T1000 (cell line): ENCODE measurements at regions not wholly inside any gene's neighbourhood (a gene's known extent, or its start where the extent isn't known, plus 50 kb on each side); places are given as distances from the start of the nearest gene placed in this dataset.
"Not testable (repeated sequence)": the region's sequence is repeated elsewhere in the genome, so short reads cannot be mapped to it uniquely, and the experiment has no call there.

Experiments used
- DNase-seq: peaks from one replicate; lab custom pipeline; 2025; ENCODE audit warnings: mixed read lengths; lab: John Stamatoyannopoulos, UW

DNA sequence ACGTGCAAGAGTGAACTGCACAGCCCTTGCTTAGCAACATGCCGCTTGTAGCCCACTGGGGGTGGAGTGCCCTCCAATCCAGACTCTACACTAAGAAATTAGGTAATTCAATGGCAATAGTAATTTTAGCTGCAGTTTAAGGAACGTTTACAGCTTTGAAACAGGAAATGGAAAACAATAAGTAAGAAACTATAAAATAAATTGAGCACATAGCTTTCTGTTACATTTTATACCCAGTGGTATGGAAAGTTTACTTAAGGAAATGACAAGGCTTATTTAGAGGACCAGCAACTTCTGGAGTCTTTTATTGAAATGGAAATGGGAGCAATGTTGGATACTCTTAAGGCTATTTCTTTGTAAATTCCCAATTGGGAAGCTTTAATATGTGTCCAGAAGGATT is 373.2 kb downstream of the KCNRG start:
- no peak for DNase-seq

GRCh38 chr13:50389726-50390125 is 374.5 kb downstream of the KCNRG start:
- DNase-seq: no peak

DNA sequence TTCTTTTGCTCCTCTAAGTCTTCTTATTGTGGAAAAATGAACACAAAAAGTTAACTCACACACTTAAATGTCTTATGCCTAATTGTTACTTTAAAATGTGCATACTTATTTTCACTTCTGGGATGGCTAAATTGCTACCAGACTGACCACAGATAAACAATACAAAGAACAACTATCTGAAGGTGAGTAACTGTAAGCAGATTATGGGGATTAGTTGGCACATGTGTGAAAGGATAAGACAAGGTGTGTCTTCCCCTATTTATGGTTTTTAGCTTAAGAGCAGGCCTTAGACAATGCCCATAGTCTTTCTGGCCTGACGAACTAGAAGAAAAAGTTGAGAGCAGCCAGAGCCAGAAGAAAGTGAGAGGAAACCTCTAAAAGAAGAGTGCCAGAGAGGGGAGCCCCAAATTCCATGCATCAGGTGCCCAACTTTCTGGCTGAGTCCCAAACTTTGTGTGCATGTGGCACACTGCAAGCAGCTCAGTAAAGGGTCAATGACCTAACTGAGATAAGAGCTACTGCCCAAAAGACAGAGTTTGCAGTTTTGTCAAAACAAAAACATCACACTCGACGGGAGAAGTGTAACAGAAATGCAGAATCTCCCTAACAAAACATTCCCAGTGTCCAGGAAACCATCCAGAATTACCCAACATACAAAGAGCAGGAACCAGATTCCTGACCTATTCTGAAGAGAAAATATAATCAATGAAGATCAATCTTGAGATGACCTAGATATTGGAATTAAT is 375.4 kb downstream of the KCNRG start:
- no peak for DNase-seq

DNA sequence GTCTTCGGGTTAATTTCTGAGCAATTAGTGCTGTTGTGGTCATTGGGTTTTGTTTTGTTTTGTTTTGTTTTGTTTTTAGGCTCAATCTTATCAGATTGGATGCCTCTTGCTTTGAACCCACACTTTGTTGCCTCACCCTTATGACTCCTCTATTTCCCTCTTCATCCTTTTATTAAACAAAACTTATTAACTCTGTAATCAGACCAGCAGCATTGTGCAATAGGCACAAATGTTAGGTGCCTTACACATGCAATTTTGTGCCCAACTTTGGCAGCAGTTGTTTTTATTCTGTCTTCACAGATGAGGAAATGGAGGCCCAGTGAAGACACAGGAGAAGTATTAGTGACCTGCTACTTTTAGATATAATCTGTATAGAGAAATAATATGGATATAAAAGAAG is 377.7 kb downstream of the KCNRG start:
- no peak for DNase-seq

DNA sequence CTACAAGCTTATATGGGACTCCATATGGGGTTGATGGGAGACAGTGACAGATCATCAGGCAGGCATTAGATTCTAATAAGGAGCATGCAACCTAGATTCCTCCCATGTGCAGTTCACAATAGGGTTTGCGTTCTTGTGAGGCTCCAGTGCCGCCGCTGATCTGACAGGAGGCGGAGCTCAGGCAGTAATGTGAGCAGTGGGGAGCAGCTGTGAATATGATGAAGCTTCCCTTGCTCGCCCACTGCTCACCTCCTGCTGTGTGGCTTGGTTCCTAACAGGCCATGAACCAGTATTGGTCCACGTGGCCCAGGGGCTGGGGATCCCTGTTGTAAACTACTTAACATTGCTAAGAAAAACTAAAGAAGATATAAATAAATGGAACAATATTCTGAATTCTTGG is 378.4 kb downstream of the KCNRG start:
- no peak for DNase-seq

DNA sequence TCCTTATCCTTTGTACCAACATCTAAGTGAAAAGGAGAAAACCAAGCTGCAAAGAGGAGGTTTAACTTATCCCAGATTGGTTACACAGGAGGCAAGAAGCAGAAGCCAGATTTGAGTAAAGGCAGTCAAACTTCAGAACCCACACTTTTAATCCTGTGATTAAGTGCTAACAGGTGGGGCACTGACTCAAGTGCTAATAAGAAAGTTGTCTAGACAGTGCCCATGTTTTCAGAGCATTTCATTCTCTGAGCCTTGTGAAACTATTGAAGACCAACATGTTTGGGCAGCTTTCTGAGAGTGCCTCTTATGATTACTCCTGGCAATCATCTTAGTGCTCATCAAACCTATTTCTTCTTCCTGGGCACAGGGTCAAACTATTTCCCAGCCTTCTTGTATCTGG is 380.8 kb downstream of the KCNRG start:
- DNase-seq: no peak

- DNase-seq: not testable (repeated sequence)
Measured at GRCh38 chr13:50396618-50397017, 381.4 kb downstream of the KCNRG start.

DNA sequence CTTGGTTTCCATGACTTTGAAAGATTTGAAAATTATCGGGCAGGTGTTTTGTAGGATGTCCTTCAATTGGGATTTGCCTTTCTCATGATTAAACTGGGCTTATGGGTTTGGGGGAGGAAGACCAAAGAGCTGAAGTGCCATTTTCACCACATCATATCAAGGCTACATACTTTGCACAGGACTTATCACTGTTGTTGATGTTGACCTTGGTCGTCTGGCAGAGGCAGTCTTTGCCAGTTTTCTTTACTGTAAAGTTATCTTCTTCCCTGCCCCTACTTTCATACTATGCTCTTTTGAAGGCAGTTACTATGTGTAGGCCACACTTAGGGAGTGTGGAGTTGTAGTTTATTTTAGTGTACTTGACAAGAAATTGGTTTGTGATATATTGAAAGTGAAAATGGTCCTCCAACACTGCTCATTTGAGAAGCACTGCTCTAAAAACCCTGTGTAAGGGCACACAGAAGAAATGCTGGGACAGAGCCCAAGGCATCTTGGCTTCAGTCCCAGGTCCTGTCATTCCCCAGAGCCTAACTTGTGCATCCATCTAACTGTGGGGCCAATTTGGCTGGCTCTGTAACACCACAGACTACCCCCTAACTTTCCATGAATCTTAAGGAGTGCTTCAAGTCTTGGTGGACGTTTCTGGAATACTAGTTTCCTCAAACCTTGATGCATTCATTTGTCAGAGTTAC is 384.9 kb downstream of the KCNRG start:
- DNase-seq: no peak

DNA sequence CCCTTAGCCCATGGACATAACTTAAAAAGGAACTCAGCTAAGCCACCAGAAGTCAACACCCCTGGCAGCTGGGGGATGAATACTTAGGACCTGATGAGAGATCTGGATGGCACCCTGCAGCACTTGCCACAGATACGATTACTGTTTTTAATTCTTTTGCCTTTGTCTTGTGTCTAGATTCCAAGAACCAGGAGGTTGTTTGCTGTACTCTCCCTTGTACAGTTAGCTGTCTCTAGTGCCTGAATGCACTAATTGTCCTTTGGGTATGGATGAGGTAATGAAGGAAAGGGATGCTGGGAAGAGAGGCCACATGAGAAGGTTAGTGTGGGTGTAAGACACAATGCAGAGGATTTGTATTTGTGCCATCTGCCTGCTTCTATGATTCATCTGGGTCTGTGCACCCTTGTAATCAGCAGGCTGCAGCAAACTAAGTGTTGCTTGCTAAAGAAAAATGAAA is 385.8 kb downstream of the KCNRG start:
- no peak for DNase-seq

GRCh38 chr13:50401721-50402465 is 386.6 kb downstream of the KCNRG start:
- DNase-seq: no peak

DNA sequence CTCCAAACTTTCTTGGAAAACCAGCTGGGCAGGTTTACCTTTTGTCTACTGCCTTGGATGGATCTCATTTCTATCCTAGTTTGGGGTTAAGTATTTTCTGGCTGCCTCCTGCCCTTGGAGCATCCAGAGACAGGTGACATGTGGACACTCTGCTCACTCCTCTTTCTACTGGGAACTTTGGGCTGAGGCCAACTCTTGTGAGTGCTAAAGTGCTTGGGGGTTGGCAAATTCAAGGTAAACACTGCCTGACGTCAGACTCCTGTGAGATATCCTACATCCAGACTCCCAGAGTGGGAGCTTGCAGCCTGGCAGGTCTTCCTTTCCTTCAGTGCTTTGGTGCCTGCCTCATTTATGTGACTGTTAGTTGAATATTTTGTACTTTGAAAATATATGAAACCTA is 388.1 kb downstream of the KCNRG start:
- DNase-seq: no peak

DNA sequence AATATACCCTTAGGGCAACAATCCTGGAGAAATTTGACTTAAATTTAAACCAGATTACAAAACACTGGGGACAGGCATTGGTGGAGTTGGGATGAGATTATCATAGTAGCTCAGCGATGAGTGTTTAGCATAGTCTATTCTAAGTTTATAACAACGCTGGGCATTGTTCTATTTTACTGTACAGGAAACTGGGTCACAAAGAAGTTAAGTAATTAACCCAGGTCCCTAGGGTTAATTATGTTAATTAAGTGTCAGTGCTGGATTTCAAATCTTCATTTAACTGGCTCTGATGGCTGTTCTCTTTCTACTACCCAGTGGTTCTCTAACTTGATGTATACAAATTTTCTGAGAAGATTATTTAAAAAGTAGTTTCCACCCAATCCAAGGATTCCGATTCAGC is 388.9 kb downstream of the KCNRG start:
- DNase-seq: no peak

GRCh38 chr13:50404769-50405168 is 389.5 kb downstream of the KCNRG start:
- no peak for DNase-seq

DNA sequence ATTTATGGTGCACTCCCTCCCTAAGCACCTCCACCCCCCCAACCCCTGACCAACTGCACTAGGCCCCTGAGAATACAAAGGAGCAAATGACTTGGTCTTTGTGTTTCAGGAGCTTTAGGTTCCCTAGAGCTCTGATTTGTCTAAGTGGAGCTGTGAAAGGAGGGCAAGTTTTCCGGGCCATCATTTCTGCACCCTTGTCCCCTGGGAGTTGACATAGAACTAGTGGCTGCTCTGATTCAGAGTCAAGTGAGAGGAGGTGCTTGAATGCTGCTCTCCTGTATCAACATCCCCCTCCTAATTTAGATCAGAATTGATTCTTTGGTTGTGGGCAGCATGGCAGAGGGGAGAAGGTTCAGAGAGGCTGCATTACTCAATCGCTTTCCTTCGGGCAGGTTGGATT is 391.6 kb downstream of the KCNRG start:
- no peak for DNase-seq

DNA sequence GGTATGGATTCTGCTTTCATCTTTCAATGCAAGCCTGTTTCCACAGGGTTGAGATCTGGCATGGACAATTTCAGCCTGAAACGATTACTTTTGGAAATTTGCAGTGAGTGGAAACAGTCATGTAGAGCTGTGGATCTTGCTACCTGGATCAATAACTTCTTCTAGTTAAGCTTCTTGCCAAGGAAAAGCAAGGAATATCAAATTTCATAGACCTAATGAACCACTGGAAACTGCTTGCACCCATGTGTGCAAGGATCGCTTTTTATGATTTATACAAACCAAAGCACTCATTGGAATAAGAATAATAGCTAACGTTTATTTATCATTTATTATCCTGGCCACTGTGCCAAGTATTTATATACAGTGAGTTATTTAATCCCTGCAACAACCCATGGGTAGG is 392.8 kb downstream of the KCNRG start:
- no peak for DNase-seq

DNA sequence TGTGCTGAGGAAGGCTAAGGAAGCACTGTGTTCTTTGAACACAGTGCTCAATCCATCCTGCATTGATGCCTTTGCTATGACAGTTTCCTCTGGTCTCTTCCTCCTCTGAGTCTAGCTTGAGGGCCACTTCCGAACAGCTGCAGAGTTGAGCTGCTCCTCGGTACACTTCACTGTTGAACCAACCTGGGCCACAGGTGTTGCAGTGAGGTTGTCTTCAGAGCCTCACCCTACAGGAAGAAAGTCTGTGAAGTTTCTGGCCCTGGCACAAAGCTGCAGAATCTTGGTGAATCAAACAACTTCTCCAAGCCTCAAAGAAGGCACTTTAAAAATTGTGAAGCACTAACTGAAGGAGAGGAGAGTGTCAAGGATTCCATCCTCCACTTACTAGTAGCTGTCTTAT is 394.0 kb downstream of the KCNRG start:
- no peak for DNase-seq

DNA sequence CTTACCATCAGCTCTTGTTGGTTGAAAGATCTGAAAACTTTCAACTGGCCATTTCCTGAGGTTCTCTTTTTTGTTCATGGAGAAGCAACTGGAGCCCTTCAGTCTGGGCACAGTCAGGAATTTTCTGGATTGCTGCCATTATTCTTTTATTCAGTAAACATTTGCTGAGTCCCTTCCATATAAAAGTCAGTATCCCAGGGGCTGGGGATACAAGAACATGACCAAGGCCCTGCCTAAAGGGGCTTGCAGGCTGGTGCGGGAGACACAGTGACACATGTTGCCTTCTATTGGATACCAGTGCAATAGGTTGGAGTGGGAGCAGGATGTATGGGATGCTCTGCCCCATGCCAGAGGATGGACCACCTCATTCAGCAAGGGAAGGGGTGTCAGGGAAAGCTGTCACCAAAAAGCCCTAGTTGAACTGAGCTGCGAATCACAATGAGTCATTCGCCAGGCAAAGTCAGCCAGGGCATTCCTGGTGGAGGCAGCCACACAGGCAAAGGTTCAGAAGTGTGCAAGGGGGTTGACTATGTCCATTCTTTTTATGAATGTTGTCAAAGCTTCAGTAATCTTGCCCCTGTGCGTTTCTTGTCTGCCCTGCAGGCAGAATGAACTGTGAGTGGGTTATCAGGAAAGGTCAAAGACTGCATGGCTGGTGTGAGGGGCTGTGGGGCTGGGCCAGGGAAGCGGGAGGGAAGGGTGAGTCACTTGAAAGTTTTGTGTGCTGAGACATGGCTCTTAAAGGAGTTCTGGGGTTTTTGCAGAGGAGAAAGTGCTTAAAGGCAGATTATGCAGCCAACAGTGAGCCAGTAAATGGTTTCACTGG is 395.9 kb downstream of the KCNRG start:
- peak; percentile 36 for DNase-seq

DNA sequence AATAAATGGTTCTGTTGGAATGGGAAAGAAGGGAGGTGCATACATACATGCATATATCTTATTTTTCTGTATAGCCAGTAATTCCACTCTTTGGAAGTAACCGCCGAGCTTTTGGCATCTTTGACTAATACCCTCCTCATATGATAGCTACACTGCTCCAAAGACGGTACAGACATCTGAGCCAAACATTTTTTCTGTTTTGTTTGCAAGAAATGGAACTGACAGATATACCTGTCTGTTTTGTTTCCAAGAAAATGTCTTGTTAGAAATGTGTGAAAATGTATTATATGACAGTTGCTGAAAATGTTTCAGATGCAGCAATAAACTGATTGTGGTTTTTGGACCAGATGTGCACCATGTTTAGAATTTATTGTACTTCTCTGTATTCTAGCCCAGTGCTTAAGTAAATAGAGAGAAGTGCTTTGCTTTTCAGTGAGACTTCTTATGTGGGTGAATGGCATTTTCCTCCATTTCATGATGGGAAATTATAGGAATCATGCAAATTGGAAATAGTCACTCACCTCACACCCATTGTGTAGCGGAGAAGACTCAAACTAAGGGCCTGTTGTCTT is 396.9 kb downstream of the KCNRG start:
- no peak for DNase-seq

GRCh38 chr13:50414640-50415039 is 399.4 kb downstream of the KCNRG start:
- no peak for DNase-seq

- DNase-seq: no peak
Measured at GRCh38 chr13:50415428-50415827, 400.2 kb downstream of the KCNRG start.

DNA sequence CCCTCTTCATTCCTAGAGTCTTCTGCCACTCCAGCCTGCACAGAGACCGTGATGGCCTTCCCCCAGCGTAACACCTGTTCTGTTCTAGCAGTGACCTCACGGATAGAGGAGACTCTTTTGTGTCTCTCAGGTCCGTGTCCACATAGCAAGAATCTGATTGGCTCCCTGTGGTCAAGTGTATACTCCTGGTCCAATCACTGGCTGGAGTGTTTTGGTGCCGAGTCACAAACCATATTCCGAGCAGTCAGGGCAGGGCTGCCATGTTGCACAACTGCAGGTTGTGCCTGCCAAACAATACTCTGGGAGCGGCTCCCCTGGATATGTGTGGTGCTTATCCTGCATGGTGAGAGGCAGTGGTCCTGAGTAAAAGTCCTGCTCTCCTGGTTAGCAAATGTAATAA is 402.4 kb downstream of the KCNRG start:
- no peak for DNase-seq
